ENCODE measurements at regions not wholly inside any gene's neighbourhood (a gene's known extent, or its start where the extent isn't known, plus 50 kb on each side); places are given as distances from the start of the nearest gene placed in this dataset.

- intact Hi-C loops (cut with DNase I), result no loop called here
- DNase-seq, result no peak
These were observed 437.0 kb downstream of the FSCB start for GRCh38 chr14:44070046-44070445.

DNA sequence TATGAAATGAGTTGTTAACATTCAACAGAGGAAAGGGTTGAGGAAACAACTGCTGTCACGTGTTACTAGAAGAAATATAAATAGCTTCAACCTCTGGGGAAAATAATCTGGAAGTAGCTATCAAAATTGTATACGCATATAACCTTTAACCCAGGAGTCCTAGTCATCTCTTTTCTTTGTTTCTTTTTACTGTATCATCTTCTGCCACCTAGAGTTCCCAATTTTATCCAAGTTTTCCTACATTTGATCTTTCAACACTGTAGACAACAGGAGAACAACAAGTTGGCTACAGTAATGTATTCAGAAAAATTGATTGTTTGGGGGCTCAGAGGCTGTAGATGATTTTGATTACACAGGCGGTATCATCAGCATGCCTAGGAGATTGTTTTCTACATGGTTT lies 453.7 kb downstream of the FSCB start:
- intact Hi-C loops (cut with DNase I), result no loop called here
- no peak for DNase-seq

DNA sequence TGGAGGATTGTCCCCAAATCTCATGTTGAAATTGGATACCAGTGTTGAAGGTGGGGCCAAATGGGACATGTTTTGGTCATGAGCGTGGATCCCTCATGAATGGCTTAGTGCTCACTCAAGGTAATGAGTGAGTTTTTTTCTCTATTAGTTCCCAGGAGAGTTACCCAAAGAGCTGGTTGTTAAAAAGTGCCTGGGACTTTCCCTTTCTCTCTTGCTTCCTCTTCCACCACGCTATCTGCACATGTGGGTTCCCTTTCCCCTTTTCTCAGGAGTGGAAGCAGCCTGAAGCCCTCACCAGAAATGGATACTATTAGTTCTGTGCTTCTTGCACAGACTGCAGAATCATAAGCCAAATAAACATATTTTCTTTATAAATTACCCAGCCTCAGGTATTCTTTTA lies 465.4 kb downstream of the FSCB start:
- no peak for DNase-seq
- intact Hi-C loops (cut with DNase I), result no loop called here

DNA sequence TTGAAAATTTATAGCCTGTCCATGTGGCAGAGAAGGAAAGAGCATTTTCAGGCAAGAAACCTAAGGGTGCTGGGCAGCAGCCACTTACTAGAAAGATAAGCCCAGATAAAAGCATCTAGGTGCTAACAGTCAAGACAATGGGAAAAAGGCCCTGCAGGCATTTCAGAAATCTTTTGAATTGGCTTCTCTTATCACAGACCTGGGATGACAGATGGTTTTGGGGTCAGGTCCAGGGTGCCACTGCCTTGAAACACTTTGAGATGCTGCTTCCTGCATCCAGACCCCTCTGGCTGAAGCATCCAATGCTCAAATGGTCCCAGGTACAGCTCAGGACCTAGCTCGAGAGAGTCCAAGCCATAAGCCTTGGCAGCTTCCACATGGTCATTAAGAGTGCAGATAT lies 466.5 kb downstream of the FSCB start:
- no peak for DNase-seq
- intact Hi-C loops (cut with DNase I), result no loop called here

DNA sequence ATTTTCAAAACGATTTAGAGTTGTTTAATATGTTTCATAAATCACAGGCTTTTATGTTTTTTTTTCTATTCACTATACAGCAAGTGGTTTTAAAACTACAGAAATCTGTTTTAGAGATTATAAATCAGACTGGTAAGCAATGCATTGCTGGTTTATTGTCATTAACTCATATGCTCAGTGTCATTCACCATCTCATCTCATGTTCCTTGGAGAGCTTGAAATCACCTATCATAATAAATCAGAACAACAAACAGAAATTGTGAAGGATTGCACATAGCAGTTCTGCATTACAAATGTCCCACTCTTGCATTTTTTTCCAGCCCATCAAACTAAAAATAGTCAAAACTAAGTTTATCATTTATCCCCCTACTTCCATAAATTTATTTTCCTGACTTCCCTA lies 470.8 kb downstream of the FSCB start:
- intact Hi-C loops (cut with DNase I), result no loop called here
- DNase-seq, result no peak

DNA sequence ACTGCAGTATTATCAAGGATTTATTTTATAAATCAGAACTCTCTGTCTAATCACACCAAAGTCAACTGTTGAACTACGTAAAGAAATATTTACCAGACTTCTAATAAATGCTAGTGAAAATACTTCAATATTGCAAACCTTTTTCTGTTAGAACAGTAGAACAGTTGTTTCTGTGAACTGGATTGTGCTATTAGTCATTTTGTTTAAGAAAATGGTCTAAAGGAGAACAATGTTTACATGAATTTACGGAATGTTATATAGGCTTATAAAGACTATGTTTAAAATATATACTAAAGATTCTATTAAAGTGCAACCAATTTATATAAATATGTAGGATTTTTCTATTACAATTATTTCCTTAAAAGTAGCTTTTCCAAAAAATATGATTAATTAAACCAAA lies 471.4 kb downstream of the FSCB start:
- DNase-seq, result no peak
- intact Hi-C loops (cut with DNase I), result no loop called here

DNA sequence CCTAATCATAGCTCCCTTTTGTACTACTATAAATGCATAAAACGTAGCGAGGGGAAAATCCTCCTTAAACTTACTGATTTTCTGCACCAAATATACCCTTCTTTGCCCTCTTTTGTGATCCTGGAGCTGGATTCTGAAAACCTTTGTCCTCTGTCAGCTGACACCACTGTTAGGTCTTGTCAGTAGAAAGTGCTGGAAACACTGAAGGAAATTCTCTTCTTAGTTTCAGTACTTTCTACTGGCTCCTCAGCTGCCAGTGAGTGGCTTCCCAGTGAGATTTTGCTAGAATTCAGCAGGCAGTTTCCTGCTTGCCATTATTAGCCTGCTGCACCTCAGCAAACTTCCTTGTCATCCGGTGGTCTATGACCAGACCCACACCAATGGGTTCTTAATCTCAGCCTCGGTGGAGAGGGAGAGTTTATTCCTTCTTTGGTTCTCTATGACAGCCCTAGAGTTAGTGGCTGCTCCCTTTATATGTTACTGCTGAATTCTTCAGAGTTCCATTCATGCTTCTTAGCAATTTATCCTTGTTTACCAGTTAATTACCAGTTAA lies 476.2 kb downstream of the FSCB start:
- no peak for DNase-seq
- intact Hi-C loops (cut with DNase I), result no loop called here

DNA sequence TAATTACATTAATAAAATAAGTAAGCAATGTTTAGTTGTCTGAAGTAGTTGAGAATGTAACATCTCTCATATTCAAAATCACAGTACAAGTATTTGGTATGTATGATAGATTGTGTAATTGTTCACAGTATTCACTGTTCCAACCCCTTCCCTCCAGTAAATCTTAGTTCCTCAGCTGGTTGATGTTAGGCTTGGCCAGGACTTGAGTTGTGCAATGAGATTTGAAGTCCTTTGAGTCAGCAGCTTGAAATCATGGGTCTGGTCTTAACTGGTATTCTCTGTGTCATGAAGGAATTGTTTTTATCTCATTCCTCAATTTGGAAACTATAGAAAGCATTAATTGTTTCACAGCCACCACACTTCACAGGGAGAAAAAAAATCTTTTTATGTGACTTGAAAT lies 477.1 kb downstream of the FSCB start:
- DNase-seq, result no peak
- intact Hi-C loops (cut with DNase I), result no loop called here

DNA sequence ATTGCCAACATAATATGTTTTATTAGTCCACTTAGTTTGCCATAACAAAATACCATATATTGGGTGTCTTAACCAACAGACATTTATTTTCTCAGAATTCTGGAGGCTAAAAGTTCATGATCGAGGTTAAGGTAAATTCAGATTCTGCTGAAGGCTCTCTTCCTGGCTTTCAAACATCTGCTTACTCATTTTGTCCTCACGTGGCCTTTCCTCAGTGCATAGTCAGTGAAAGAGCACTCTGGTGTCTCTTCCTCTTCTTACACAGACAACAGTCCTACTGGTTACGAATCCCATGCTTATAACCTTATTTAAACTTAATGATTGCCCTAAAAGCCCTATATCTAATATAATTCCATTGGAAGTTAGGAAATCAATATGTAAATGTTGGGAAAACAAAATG lies 479.7 kb downstream of the FSCB start:
- intact Hi-C loops (cut with DNase I), result no loop called here
- DNase-seq, result no peak

GRCh38 chr14:44010595-44010994 lies 496.5 kb downstream of the FSCB start:
- DNase-seq, result no peak
- intact Hi-C loops (cut with DNase I), result no loop called here

GRCh38 chr14:44010071-44010470 lies 497.0 kb downstream of the FSCB start:
- intact Hi-C loops (cut with DNase I), result no loop called here
- DNase-seq, result no peak

- DNase-seq, result no peak
- intact Hi-C loops (cut with DNase I), result no loop called here
These were observed 497.4 kb downstream of the FSCB start for GRCh38 chr14:44009642-44010041.

- intact Hi-C loops (cut with DNase I), result no loop called here
- DNase-seq, result no peak
These were observed 518.1 kb downstream of the FSCB start for GRCh38 chr14:43988989-43989388.

DNA sequence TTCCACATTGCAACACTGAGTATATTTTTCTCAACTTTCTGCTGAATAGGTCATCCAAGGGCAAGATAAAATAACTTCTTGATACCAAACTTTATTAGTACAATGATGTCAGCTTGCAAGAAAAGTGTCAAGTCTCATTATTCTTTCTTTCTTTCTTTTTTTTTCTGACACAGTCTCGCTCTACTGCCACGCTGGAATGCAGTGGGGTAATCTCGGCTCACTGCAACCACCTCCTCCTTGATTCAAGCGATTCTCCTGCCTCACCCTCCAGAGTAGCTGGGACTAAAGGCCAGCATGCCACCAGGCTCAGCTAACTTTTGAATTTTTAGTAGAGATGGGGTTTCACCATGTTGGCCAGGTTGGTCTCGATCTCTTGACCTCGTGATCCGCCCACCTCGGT lies 523.4 kb downstream of the FSCB start:
- intact Hi-C loops (cut with DNase I), result no loop called here

GRCh38 chr14:43981135-43981768 lies 525.8 kb downstream of the FSCB start:
- intact Hi-C loops (cut with DNase I), result no loop called here
- no peak for DNase-seq

More for the DNA sequence above, 523.4 kb downstream of the FSCB start:
- no peak for DNase-seq

DNA sequence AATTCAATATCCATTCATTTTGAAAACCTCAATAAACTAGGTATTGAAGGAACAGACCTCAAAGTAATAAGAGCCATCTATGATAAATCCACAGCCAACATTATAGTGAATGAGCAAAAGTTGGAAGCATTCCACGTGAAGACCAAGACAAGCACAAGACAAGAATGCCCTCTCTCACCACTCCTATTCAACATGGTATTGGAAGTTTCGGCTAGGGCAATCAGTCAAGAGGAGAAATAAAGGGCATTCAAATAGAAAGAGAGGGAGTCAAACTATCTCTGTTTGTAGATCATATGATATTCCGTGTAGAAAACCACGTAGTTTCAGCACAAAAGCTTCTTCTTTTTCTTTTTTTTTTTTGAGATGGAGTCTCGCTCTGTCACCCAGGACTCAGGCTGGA lies 550.3 kb downstream of the FSCB start:
- DNase-seq, result no peak
- intact Hi-C loops (cut with DNase I), result no loop called here

- no peak for DNase-seq
- intact Hi-C loops (cut with DNase I), result no loop called here
These were observed 557.7 kb downstream of the FSCB start for GRCh38 chr14:43949400-43949799.

- intact Hi-C loops (cut with DNase I), result no loop called here
- no peak for DNase-seq
These were observed 567.2 kb downstream of the FSCB start for GRCh38 chr14:43939836-43940235.

DNA sequence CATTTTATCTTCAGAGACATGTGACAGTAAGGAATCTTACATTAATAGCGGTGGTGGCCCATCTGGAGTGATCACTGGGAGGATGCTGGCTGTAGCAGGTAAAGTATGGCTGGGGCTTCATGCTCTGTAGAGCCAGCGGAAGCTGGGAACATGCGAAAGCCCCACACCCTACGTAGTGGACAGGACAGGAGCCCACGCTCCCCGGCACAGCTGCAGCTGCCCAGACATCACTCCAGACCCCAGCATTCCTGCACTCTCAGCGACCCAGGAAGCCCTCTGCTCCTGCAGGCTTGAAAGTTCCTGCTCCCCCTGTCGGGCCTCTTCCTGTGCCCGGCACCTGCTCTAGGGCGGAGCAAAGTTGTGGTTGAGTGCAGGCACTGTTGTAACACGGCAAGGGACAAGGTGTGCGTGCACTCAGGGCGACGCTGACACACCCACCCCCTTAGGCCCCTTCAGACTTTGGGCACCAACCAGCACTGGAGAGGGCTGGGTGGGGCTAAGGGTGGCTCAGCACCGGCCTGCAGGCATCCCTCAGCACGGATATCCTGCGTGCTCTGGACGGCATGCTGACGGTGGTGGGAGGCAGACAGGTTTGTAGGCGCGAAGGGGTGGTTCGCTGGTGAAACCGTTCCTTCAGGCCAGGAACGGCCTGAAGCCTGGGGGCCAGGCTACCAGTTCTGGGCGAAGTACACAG lies 568.3 kb downstream of the FSCB start:
- intact Hi-C loops (cut with DNase I), result no loop called here
- no peak for DNase-seq

DNA sequence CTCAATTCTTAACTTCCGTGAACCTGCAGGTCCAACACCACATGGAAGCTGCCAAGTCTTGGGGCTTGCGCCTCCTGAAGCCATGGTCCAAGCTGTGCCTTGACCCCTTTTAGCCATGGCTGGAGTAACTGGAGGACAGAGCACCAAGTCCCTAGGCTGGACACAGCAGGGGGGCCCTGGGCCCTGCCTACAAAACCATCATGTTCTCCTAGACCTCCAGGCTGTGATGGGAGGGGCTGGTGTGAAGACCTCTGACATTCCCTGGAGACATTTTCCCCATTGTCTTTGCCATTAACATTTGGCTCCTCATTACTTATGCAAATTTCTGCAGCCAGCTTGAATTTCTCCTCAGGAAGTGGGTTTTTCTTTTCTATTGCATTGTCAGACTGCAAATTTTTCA lies 570.1 kb downstream of the FSCB start:
- no peak for DNase-seq
- intact Hi-C loops (cut with DNase I), result no loop called here

GRCh38 chr14:43934102-43934501 lies 573.0 kb downstream of the FSCB start:
- no peak for DNase-seq
- intact Hi-C loops (cut with DNase I), result no loop called here

All from head of caudate nucleus (tissue), 42 donors.